ENCODE measurements at regions not wholly inside any gene's neighbourhood (a gene's known extent, or its start where the extent isn't known, plus 50 kb on each side); places are given as distances from the start of the nearest gene placed in this dataset.
"Not testable (repeated sequence)": the region's sequence is repeated elsewhere in the genome, so short reads cannot be mapped to it uniquely, and the experiment has no call there.

- Histone ChIP-seq H3K4me1 (replicated peaks) (no peaks in the 10 kb centered on the region), H3K9me3 (replicated peaks) (no peaks in the 10 kb centered on the region), H3K36me3 (no peaks in the 10 kb centered on the region), H3K27ac (no peak overlapping the region), H3K27me3 (replicated peaks) (no peaks in the 10 kb centered on the region), H3K4me3 (no peak overlapping the region)
- DNase-seq (ENCODE audit: low read depth in 1 of 2, low spot score in 2 of 2) = no peak
Measured at GRCh38 chr11:25779033-25779432, 552.9 kb upstream of the ANO3 start.

- no peaks in the 10 kb centered on the region for H3K36me3 ChIP-seq
- no peaks in the 10 kb centered on the region for H3K27me3 ChIP-seq (replicated peaks)
- H3K4me1 ChIP-seq (replicated peaks) = no peaks in the 10 kb centered on the region
- H3K27ac ChIP-seq = no peak overlapping the region
- H3K9me3 ChIP-seq (replicated peaks) = no peaks in the 10 kb centered on the region
- H3K4me3 ChIP-seq = no peak overlapping the region
- DNase-seq (ENCODE audit: low read depth in 1 of 2, low spot score in 2 of 2) = no peak
Measured at GRCh38 chr11:25787416-25787815, 544.5 kb upstream of the ANO3 start.

DNA sequence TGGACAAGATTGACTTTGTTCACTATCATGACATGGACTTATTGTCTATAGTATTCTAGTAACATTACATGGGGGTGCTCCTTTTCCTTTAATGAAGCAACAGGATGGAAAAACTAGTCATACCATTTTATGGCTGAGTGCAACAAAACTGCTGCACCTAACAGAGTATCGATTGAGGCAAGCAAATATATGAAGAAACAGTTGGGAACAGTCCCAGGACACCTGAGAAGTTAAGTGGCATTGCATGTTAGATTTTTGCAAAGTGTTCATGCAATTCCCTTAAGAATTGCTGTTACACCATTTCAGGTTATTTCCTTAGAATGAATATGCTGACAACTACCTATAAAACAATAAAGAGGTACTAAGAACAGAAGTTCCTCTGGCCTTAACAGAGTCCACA, 541.5 kb upstream of the ANO3 start:
- DNase-seq (ENCODE audit: low read depth in 1 of 2, low spot score in 2 of 2) = no peak

DNA sequence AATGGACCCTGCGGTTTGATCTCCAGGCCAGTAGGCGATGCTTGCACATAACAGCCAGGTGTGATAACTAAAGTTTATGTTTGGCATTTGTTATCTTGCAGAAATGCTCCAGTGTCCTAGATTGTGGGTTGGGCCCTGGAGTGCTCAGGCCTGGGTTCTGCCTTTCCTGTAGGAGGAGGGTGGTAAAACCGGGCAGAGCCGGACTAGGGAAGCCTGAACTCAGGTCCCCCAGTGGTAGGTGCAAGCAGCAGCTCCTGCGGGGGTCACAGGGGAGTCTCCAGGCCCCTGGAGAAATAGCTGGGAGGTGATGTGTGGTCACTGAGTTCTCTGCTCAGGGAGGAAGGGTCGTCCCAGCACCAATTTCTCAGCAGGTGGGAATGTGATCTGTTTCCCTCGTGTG, 538.3 kb upstream of the ANO3 start:
- Histone ChIP-seq H3K27ac (no peak overlapping the region), H3K9me3 (replicated peaks) (no peaks in the 10 kb centered on the region), H3K36me3 (no peaks in the 10 kb centered on the region), H3K4me1 (replicated peaks) (no peaks in the 10 kb centered on the region), H3K27me3 (replicated peaks) (no peaks in the 10 kb centered on the region), H3K4me3 (no peak overlapping the region)
- DNase-seq (ENCODE audit: low read depth in 1 of 2, low spot score in 2 of 2) = no peak

More for the DNA sequence above, 541.5 kb upstream of the ANO3 start:
- H3K9me3 ChIP-seq (replicated peaks) = no peaks in the 10 kb centered on the region
- H3K36me3 ChIP-seq = no peaks in the 10 kb centered on the region
- H3K4me3 ChIP-seq = no peak overlapping the region
- no peaks in the 10 kb centered on the region for H3K4me1 ChIP-seq (replicated peaks)
- no peak overlapping the region for H3K27ac ChIP-seq
- no peaks in the 10 kb centered on the region for H3K27me3 ChIP-seq (replicated peaks)

- DNase-seq (ENCODE audit: low read depth in 1 of 2, low spot score in 2 of 2) = no peak
- Histone ChIP-seq H3K4me3 (no peak overlapping the region), H3K4me1 (replicated peaks) (no peaks in the 10 kb centered on the region), H3K27ac (no peak overlapping the region), H3K9me3 (replicated peaks) (no peaks in the 10 kb centered on the region), H3K27me3 (replicated peaks) (no peaks in the 10 kb centered on the region), H3K36me3 (no peaks in the 10 kb centered on the region)
Measured at GRCh38 chr11:25794804-25795203, 537.1 kb upstream of the ANO3 start.

DNA sequence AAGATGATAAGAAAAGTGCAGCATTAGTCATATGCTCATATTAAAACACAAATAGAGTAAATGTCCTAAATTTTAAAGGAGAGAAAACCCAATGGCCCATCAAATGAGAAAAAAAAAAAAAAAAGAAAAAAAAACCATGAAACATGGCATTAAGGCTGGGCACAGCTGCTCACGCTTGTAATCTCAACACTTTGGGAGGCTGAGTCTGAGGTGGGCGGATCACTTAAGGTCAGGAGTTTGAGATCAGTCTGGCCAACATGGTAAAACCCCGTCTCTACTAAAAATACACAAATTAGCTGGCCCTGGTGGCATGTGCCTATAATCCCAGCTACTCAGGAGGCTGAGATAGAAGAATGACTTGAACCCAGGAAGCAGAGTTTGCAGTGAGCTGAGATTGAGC, 515.5 kb upstream of the ANO3 start:
- no peaks in the 10 kb centered on the region for H3K4me1 ChIP-seq (replicated peaks)
- no peak for DNase-seq (ENCODE audit: low read depth in 1 of 2, low spot score in 2 of 2)
- H3K27me3 ChIP-seq (replicated peaks) = no peaks in the 10 kb centered on the region
- no peaks in the 10 kb centered on the region for H3K36me3 ChIP-seq
- H3K27ac ChIP-seq = no peak overlapping the region
- no peaks in the 10 kb centered on the region for H3K9me3 ChIP-seq (replicated peaks)
- no peak overlapping the region for H3K4me3 ChIP-seq

DNA sequence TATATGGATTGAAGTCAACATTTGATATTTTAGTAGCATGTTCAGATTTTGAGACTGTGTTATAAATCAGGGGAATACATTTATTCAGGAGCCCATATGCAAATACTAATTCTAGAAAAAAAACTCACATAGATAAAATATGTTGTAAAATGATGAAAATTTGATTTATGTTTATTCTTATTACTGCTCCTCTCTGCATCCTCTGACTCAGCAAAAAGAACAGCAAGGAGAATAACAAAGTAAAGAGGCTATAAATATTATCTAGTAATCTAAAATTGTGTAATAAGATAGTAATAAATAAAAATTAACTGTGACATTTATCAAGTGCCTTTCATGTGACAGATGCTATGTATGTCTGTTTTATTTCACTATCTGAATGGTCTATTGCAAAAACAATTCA, 507.2 kb upstream of the ANO3 start:
- Histone ChIP-seq H3K4me3 (no peak overlapping the region), H3K9me3 (replicated peaks) (no peaks in the 10 kb centered on the region; the same call in 1 of the 2 replicates), H3K27me3 (replicated peaks) (no peaks in the 10 kb centered on the region), H3K27ac (no peak overlapping the region), H3K4me1 (replicated peaks) (no peaks in the 10 kb centered on the region), H3K36me3 (no peaks in the 10 kb centered on the region)
- DNase-seq (ENCODE audit: low read depth in 1 of 2, low spot score in 2 of 2) = no peak

- DNase-seq (ENCODE audit: low read depth in 1 of 2, low spot score in 2 of 2); H3K4me3 ChIP-seq; H3K4me1 ChIP-seq (replicated peaks); H3K9me3 ChIP-seq (replicated peaks); H3K27ac ChIP-seq; H3K27me3 ChIP-seq (replicated peaks); H3K36me3 ChIP-seq: not testable (repeated sequence)
Measured at GRCh38 chr11:25831485-25831884, 500.4 kb upstream of the ANO3 start.

GRCh38 chr11:25838918-25839625, 492.9 kb upstream of the ANO3 start:
- Histone ChIP-seq H3K27ac (no peak overlapping the region), H3K36me3 (no peaks in the 10 kb centered on the region), H3K27me3 (replicated peaks) (no peaks in the 10 kb centered on the region), H3K4me3 (no peak overlapping the region), H3K9me3 (replicated peaks) (0 out of 2 replicates have a peak, but pooled peaks cover 2% of the 10 kb centered on the region), H3K4me1 (replicated peaks) (no peaks in the 10 kb centered on the region)
- DNase-seq (ENCODE audit: low read depth in 1 of 2, low spot score in 2 of 2) = no peak

DNA sequence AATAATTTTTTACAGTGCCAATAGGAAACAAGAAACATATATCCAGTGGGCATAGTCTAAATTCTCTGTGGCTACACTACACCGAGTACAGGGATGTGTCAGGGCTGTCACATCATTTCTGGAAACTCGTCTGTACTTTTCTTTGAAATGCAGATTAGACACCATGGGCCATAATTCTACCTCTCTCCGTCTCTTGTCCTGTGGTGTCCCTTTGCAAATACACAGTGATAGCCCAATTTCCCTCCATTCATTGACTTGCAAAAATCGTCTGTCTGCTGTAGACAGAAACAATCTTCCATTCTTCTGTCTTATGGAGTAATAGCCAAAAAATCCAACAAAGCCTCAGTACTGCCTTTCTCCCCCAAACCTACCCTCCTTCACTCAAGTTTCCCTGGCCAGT, 487.1 kb upstream of the ANO3 start:
- Histone ChIP-seq H3K27ac (no peak overlapping the region), H3K27me3 (replicated peaks) (no peaks in the 10 kb centered on the region), H3K4me3 (no peak overlapping the region), H3K4me1 (replicated peaks) (no peaks in the 10 kb centered on the region), H3K9me3 (replicated peaks) (0 out of 2 replicates have a peak, but pooled peaks cover 2% of the 10 kb centered on the region), H3K36me3 (no peaks in the 10 kb centered on the region)
- DNase-seq (ENCODE audit: low read depth in 1 of 2, low spot score in 2 of 2) = no peak

DNA sequence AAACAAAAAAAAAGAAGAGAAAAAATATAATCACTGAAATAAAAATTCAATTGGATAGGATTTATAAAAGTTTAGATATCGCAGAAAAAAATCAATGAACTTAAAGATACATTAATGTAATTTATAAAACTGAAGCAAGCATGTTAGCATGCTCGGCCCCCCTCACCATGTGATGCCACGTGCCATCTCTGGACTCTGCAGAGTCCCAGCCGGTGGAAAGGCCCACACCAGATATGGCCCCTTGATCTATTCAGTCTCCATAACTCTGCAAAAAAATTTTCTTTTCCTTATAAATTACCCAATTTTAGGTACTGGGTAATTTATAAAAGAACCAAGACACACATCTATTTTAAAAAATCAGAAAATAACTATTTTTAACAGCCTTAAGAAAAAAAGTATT, 476.0 kb upstream of the ANO3 start:
- no peak for DNase-seq (ENCODE audit: low read depth in 1 of 2, low spot score in 2 of 2)
- Histone ChIP-seq H3K4me1 (replicated peaks) (no peaks in the 10 kb centered on the region), H3K27ac (no peak overlapping the region), H3K4me3 (no peak overlapping the region), H3K9me3 (replicated peaks) (0 out of 2 replicates have a peak, but pooled peaks cover 3% of the 10 kb centered on the region), H3K36me3 (no peaks in the 10 kb centered on the region), H3K27me3 (replicated peaks) (no peaks in the 10 kb centered on the region)

DNA sequence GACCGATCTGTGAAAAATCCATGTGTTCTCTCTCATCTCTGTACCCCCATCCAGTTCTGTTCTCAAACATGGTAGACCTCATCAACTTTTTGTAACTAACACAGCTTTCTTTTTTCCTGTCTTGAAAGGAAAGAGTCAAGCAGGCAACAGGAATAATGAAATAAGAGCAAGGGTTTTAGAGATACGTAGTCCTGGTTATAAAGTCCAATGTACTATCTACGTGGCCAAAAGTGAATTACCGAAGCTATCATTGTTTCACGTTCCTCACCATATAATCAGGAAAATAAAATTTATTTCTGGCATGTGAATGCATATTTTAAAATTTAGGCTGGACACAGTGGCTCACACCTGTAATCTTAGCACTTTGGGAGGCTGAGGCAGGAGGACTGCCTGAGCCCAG, 472.2 kb upstream of the ANO3 start:
- Histone ChIP-seq H3K4me1 (replicated peaks) (no peaks in the 10 kb centered on the region), H3K36me3 (no peaks in the 10 kb centered on the region), H3K4me3 (no peak overlapping the region), H3K9me3 (replicated peaks) (0 out of 2 replicates have a peak, but pooled peaks cover 3% of the 10 kb centered on the region), H3K27ac (no peak overlapping the region), H3K27me3 (replicated peaks) (no peaks in the 10 kb centered on the region)
- DNase-seq (ENCODE audit: low read depth in 1 of 2, low spot score in 2 of 2) = no peak

DNA sequence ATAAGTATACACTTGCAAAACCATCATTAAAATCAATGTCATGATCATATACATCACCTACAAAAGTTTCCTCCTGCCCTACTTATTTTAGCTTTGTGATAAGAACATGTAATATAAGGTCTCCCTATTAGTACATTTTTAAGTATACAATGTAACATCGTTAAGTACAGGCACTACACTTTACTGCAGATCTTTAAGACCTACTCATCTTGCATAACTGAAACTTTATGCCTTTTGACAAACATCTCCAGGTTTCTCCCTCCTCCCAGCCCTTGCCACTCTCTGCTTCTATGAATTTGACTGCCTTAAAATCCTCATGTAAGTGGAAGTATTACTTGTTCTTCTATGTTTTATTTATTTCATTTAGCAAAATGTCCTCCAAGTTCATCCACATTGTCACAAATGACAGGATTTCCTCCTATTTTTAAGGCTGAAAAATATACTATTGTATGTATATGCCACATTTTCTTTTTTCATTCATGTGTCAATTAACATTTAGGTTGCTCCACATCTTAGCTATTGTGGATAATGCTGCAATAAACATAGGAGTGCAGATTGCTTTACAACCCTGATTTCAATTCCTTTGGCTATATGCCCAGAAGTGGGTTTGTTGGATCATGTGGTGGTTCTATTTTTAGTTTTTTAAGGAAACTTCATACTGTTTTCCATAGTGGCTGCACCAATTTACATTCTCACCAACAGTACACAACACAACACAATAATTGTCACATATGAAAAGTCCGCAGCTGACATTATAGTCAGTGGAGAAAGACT, 471.1 kb upstream of the ANO3 start:
- H3K4me3 ChIP-seq = no peak overlapping the region
- H3K9me3 ChIP-seq (replicated peaks) = 0 out of 2 replicates have a peak, but pooled peaks cover 3% of the 10 kb centered on the region
- no peak overlapping the region for H3K27ac ChIP-seq
- no peaks in the 10 kb centered on the region for H3K4me1 ChIP-seq (replicated peaks)
- no peaks in the 10 kb centered on the region for H3K27me3 ChIP-seq (replicated peaks)
- H3K36me3 ChIP-seq = no peaks in the 10 kb centered on the region
- no peak for DNase-seq (ENCODE audit: low read depth in 1 of 2, low spot score in 2 of 2)

- no peak overlapping the region for H3K27ac ChIP-seq
- 0 out of 2 replicates have a peak, but pooled peaks cover 3% of the 10 kb centered on the region for H3K9me3 ChIP-seq (replicated peaks)
- no peaks in the 10 kb centered on the region for H3K4me1 ChIP-seq (replicated peaks)
- no peak overlapping the region for H3K4me3 ChIP-seq
- no peak for DNase-seq (ENCODE audit: low read depth in 1 of 2, low spot score in 2 of 2)
- no peaks in the 10 kb centered on the region for H3K27me3 ChIP-seq (replicated peaks)
- no peaks in the 10 kb centered on the region for H3K36me3 ChIP-seq
Measured at GRCh38 chr11:25862159-25862558, 469.8 kb upstream of the ANO3 start.

Measured in SJSA1 (cell line).